ENCODE measurements at regions not wholly inside any gene's neighbourhood (a gene's known extent, or its start where the extent isn't known, plus 50 kb on each side); places are given as distances from the start of the nearest gene placed in this dataset.
"Not testable (repeated sequence)": the region's sequence is repeated elsewhere in the genome, so short reads cannot be mapped to it uniquely, and the experiment has no call there.

DNA sequence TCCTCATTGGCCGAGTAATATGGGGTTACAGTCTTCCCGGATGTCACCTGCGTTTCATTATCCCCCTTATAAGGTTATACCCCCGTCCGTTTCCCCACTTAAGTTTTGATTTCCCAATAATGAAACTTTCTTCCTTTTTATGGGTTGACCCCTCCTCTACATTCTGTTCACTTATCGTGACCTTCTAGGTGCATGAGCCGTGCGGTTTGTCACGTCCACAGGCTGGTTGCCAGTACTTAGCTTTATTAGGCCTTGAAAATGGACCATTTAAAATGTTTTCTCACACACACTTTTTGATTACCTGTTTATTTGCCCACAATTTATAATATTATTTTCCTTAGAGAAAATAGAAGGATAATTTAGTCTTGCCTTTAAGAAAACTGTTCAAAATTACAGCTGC is 111.5 kb downstream of the FAM174A start:
- WGBS, 2 donors = 86 to 96% methylated on average over 9 of the region's 9 CpGs
- intact Hi-C loops (cut with DNase I) = no loop called here
- H3K27ac ChIP-seq = peak overlapping the region in 2 of 3 donors; percentile 31 to 62

GRCh38 chr5:100647461-100648230 is 112.5 kb downstream of the FAM174A start:
- intact Hi-C loops (cut with DNase I) = no loop called here
- H3K4me1 ChIP-seq = peaks cover 30 to 33% of the 10 kb centered on the region in 2 donors
- H3K4me3 ChIP-seq (replicated peaks in 1 of 3) = no peak overlapping the region
- 46 to 52% methylated on average over 10 of the region's 10 CpGs for WGBS, 2 donors
- no peaks in the 10 kb centered on the region for H3K36me3 ChIP-seq
- H3K27me3 ChIP-seq = no peaks in the 10 kb centered on the region
- peak; percentile 91 to 95 for DNase-seq
- H3K9me3 ChIP-seq = no peaks in the 10 kb centered on the region
- TF ChIP-seq POLR2A (IDR thresholded peaks at IDR 0.05) = no peak
- TF ChIP-seq, protein P1, sequence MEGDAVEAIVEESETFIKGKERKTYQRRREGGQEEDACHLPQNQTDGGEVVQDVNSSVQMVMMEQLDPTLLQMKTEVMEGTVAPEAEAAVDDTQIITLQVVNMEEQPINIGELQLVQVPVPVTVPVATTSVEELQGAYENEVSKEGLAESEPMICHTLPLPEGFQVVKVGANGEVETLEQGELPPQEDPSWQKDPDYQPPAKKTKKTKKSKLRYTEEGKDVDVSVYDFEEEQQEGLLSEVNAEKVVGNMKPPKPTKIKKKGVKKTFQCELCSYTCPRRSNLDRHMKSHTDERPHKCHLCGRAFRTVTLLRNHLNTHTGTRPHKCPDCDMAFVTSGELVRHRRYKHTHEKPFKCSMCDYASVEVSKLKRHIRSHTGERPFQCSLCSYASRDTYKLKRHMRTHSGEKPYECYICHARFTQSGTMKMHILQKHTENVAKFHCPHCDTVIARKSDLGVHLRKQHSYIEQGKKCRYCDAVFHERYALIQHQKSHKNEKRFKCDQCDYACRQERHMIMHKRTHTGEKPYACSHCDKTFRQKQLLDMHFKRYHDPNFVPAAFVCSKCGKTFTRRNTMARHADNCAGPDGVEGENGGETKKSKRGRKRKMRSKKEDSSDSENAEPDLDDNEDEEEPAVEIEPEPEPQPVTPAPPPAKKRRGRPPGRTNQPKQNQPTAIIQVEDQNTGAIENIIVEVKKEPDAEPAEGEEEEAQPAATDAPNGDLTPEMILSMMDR (IDR thresholded peaks at IDR 0.05) = no peak
- H3K27ac ChIP-seq = peak overlapping the region; percentile 32 to 62 (median 56)

More for the DNA sequence above, 111.5 kb downstream of the FAM174A start:
- H3K27me3 ChIP-seq = no peaks in the 10 kb centered on the region
- no peak overlapping the region for H3K4me3 ChIP-seq (replicated peaks in 1 of 3)
- no peaks in the 10 kb centered on the region for H3K36me3 ChIP-seq
- TF ChIP-seq, protein P1 (IDR thresholded peaks at IDR 0.05) = no peak
- no peak for TF ChIP-seq POLR2A (IDR thresholded peaks at IDR 0.05)
- no peaks in the 10 kb centered on the region for H3K9me3 ChIP-seq
- H3K4me1 ChIP-seq = peaks cover 30 to 33% of the 10 kb centered on the region in 2 donors
- no peak for DNase-seq

GRCh38 chr5:100654895-100655294 is 119.7 kb downstream of the FAM174A start:
- H3K27ac ChIP-seq = no peak overlapping the region
- no peaks in the 10 kb centered on the region for H3K36me3 ChIP-seq
- intact Hi-C loops (cut with DNase I) = no loop called here
- TF ChIP-seq, protein P1 (IDR thresholded peaks at IDR 0.05) = no peak
- no peak for TF ChIP-seq POLR2A (IDR thresholded peaks at IDR 0.05)
- H3K9me3 ChIP-seq = no peaks in the 10 kb centered on the region
- H3K27me3 ChIP-seq = no peaks in the 10 kb centered on the region
- H3K4me1 ChIP-seq = no peaks in the 10 kb centered on the region
- no peak overlapping the region for H3K4me3 ChIP-seq (replicated peaks in 1 of 3)
- DNase-seq = no peak

DNA sequence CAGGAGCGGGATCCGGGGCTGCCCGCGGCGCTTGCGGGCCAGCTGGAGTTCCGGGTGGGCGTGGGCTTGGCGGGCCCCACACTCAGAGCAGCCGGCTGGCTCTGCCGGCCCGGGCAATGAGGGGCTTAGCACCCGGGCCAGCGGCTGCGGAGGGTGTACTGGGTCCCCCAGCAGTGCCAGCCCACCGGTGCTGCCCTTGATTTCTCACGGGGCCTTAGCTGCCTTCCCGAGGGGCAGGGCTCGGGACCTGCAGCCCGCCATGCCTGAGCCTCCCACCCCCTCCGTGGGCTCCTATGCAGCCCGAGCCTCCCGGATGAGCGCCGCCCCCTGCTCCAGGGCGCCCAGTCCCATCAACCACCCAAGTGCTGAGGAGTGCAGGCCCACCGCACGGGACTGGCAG is 121.6 kb downstream of the FAM174A start:
- H3K4me1 ChIP-seq; H3K27ac ChIP-seq; H3K9me3 ChIP-seq; H3K4me3 ChIP-seq (replicated peaks in 1 of 3); DNase-seq; H3K27me3 ChIP-seq; H3K36me3 ChIP-seq; intact Hi-C loops (cut with DNase I): not testable (repeated sequence)
- WGBS, 2 donors = 98% methylated on average over 6 to 8 of the region's 28 CpGs

- no peaks in the 10 kb centered on the region for H3K36me3 ChIP-seq
- TF ChIP-seq, protein P1 (IDR thresholded peaks at IDR 0.05) = no peak
- TF ChIP-seq POLR2A (IDR thresholded peaks at IDR 0.05) = no peak
- no peak overlapping the region for H3K4me3 ChIP-seq (replicated peaks in 1 of 3)
- H3K27me3 ChIP-seq = no peaks in the 10 kb centered on the region
- no peak overlapping the region for H3K27ac ChIP-seq
- WGBS, 2 donors = 93 to 96% methylated on average over 4 of the region's 4 CpGs
- no peaks in the 10 kb centered on the region for H3K4me1 ChIP-seq
- no peak for DNase-seq
- intact Hi-C loops (cut with DNase I) = no loop called here
- no peaks in the 10 kb centered on the region for H3K9me3 ChIP-seq
These were observed 124.1 kb downstream of the FAM174A start for GRCh38 chr5:100659080-100659795.
